Kidney capillary endothelial cell (primary cell): ENCODE measurements at regions not wholly inside any gene's neighbourhood (a gene's known extent, or its start where the extent isn't known, plus 50 kb on each side); places are given as distances from the start of the nearest gene placed in this dataset.

Experiments
- DNase-seq: peaks from one replicate; pipeline ENCODE4 v3.0.0-alpha.2; 2018; ENCODE audit warnings: low spot score

DNA sequence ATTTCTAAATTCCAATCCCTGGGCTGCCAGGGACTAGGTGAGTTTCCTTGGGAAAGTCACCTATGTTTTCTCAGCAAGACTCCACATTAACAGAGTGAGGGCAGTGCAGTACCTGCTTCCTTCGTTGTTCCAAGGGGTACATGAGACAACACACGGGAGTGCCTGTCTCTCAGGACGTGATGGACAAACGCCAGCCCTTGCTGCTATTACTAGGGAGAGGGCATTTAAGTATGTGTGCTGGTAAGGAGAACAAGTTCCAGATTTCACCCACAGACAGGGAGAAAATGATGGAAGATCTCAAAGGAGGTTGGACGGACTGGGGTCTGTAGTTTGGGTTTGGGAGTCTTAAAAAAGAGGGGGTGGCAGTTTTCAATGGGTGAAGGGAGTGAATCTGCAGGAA, 195.7 kb downstream of the HERPUD2 start:
- no peak for DNase-seq

DNA sequence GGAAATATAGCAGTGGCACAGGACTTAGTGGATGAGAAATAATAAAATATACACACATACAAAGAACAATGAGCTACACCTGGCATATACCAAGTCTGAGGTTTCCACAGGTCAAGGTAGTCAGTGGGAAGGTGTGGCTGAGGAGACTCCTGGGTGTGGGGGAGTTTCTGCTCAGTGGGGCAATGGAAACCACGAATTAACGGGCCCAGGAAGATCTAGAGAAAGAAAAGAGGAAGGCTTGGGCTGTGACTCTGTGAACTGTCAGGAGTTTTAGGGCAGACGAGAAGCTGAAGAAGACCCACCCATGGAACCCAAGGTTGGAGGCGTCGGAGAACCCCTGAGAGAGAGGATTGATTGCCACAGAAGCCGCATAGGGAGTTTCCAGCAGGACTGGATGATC, 196.5 kb downstream of the HERPUD2 start:
- DNase-seq, result no peak

DNA sequence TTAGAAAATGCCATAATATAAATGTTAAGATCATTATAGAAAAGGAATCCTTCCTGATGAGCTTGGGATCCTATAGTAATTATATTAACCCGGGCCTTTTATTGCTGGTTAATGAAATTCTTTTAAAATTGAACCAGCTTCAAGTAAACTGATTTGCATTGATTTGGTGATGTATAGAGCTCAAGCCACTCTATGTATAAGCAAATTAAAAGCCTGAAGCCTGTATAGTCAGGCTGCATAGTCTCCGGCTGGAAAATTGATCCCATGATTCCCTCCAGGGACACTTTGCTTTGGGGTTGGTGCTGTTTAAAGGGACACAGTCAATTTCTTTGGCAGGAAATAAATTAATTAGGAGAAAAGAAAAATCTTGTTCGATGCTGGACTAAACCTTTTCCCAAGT, 199.1 kb downstream of the HERPUD2 start:
- no peak for DNase-seq

DNA sequence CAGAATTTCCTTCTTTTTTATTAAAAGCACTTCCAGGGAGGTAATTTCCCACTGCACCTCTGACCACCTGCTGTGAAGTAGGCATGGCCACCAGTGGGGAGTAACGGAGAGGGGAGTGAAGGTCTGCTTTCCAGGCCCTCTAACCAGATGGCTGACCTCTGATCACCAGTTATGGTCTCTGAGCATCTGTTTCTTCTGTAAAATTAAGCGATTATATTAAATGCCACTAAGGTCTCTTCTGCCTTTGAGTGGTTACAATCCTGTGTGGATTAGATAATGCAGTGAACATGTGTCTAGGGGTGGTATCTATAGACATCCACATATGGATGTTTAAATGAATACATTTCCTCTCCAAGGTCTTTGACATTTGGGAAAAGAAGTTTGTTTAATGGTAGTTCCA, 199.6 kb downstream of the HERPUD2 start:
- DNase-seq, result no peak

DNA sequence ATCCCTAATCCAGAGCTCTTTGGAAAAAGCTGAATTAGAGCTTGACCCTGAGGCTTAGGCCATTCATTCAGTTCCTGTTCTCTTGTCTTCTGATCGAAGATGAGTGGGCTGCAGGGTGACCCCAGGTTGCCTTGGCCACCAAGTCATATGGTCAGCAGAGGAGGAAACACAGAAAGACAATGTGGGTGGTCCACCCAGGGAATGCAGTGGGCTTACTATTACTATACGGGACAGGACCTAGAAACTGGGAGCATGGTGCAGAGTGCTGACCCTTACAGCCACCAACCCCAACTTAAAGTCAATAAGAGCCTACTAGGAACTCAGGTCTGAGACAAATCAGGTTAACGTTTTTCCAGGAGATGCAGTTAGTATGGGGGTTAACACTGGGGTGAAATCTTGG, 200.5 kb downstream of the HERPUD2 start:
- no peak for DNase-seq

DNA sequence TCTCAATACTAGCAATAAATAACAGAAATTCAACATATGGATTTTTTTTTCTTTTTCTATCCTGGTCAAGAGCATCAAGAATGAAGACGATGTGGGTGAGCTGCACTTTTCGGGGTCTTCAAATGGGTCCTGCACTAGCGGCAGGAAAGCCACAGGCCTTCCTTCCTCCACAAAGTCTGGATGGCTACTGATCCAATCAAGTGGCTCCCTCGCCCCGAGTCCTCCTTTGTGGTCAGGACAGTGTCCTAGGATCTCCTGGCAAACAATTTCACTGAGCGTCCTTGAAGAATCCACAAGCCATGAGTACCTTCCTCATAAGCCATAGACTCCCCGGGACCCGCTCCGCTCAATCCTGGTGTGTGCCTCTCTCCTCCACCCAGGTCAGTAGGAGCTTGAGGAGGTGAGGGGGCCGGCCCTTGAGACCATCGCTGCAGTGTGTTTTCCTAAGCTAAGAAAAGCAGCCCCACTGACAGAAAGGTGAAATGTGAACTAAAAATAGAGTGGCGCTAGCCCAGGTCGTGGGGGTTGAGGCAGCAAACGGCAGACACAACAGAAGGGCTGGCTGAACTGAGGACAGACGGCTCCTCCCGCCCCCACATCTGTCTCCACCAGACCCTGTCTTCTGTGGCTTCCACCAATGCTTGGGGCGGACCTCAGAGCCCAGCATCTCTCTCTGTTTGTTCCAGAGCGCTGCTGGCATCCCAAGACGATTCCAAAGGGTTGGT, 202.3 kb downstream of the HERPUD2 start:
- no peak for DNase-seq

DNA sequence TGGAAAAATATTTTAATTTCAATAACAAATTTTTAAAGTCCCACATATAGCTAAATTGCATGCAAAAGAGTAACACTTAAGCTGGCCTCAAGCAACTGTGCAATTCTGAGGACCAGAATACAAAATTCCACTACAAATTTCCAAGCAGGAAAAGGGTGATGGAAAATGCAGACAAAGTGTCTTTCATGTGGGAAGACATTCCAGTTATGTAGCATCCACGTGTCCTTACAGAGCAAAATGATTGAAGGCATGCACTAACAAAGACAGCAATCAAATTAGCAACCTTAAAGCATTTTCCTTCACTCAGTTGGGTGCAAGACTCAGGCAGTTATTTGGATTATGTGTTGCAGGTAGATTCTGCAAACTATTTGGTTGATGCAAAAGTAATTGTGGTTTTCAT, 203.7 kb downstream of the HERPUD2 start:
- no peak for DNase-seq

DNA sequence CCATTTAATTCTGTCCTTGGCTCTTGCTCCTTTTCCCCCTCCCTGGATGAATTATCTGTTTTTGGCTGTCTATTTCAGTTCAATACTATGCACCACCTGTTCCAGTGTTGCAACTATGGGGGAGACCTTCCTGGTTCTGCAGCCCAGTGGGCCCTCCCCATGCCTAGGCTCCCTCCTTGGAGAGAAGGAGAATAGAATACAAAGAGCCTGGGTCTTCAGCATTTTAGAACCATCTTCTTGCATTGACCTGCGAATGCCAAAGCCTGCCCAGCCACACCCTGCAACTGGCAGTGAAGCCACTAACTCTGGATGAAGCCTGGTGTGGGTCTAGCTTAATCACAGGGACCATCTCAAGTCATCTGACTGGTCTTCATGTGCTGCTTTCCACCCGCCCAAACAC, 207.1 kb downstream of the HERPUD2 start:
- DNase-seq, result no peak

DNA sequence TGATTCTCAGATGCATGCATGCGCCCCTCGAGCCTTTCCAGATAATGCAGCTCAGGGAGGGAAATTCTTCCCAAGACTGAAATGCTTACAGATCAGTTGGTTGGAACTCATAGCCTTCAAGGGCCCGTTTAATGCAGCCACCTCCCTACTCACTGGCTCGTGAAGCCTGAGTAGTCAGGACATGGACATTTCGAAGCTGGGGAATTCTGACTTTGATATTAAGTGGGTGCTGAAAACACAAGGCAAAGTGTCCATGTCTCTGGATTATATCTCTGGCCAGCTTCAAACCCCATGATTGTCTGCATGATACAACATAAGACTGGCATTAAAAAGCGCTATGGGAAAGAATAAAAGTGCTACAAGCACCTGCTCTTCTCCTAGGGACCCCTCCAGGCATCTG, 207.5 kb downstream of the HERPUD2 start:
- no peak for DNase-seq

DNA sequence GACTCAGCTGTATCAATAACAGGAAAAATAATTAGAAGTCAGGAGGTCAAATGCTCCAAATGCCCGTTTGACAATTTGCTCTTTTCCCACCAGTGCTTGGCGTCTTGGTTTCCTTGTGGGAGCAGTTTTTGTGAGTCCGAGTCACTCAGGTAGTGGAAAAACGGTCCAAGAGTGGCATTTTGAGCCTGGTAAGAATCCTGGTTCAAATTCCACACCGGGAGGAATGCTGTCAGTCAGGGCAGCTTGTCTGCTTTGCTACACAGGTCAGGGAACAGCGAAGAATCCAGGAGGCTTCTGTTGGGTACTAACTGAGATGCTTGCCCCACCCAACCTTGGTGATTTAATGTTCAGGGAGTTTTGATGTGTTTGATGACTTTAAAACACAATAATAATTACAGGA, 209.5 kb downstream of the HERPUD2 start:
- no peak for DNase-seq

DNA sequence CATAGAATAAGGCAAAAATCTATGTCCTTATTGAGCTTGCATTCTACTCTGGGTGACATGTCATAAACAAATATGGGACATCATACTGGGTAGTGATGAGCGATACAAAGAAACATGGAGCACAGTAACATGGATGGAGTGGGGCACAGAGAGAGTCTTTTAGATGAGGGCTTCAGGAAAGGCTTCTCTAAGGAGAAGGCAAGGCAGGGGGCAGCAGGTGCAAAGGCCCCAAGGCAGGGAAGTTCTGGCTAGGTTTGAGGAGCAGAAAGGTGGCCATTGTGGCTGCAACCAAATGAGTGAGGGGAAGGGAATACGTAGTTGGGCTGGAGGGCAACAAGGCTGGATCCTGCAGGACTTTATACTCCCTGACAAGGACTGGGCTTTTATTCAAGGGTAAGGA, 211.4 kb downstream of the HERPUD2 start:
- no peak for DNase-seq

DNA sequence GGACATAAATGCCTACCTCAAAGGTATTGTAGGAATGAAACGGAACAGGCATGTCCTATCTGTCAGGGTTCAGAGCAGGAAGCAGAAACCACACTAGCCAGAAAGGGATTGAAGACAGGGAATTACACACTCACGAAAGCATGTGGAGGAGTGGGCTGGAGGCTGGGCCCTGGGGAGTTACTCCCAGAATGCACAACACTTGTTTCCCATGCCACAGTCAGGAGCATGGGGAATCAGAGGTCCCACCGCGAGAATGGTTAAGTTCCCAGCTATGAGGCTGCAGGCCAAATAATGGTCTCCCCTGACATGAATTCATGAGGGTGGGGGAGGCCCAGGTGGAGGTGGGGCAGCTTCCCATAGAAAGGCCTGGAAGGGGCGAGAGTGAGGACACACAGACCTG, 212.7 kb downstream of the HERPUD2 start:
- DNase-seq, result no peak

DNA sequence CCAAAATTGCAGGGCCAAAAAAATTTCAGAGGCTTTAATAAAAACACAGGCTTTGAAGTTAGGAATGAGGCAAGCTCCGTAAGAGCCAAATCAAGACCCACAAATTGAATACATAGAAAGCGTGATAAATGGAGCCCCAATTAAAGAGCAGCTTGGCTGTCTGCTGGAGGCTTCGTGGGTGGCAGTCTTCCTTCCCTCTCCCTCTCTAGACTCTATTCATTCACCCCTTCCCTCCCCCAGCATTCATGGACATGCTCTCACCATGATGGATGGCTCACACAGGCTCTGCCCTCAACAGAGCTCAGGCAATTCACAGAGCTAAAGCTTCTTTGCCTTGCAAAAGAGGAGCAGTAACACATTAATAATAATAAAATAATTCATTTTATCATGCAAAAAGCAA, 214.1 kb downstream of the HERPUD2 start:
- DNase-seq, result no peak

DNA sequence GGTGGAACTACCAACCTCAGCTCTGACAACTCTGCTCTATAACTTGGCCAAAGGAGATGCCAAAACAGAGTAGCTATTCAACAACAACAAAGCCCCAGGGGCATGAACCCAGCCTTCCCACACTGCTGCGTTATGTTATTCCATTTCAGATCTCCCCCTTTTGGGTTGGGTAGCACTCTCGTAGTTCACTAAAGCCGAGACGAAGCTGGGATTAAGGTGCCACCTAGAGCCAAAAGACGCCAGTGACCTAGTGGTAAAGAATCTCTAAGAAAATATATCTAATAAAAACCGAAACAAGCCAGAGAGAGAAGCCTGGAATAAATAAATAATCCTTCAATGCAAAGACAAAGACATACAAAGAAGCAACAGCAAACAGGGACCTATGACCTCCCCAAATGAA, 217.3 kb downstream of the HERPUD2 start:
- DNase-seq, result no peak

DNA sequence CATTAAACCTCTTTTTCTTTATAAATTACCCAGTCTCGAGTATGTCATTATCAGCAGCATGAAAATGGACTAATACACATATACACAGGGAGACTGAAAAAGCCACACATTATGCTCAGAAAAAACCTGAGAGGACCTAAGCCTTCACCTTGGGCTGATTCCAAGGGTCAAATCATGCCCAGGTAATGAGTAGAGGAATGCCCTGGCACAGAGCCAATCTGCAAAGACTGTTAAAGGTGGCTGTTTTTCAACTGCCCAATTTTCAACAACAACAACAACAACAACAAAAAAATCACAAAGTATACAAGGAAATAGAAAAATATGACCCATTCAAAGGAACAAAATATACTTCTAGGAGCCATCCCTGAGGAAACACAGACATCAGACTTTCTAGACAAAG, 220.2 kb upstream of the TBX20 start:
- no peak for DNase-seq

DNA sequence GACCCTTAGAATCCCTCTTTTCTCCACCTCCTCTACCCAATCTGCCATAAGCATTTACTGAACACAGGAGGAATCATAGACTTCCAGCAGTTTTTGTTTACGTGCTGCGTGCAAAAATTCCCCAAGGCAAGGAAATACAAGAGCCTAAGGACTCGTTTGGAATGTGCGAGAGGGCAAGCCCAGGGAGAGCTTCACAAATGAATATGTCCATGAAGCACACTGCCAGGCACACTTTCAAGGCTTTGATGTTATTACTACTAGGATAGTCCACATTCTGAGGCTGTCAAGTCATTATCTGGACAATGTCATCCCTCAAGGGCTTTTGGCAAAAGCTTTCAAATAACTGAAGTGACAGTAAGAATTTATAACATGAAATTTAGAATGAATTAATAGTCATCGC, 214.7 kb upstream of the TBX20 start:
- DNase-seq, result no peak

DNA sequence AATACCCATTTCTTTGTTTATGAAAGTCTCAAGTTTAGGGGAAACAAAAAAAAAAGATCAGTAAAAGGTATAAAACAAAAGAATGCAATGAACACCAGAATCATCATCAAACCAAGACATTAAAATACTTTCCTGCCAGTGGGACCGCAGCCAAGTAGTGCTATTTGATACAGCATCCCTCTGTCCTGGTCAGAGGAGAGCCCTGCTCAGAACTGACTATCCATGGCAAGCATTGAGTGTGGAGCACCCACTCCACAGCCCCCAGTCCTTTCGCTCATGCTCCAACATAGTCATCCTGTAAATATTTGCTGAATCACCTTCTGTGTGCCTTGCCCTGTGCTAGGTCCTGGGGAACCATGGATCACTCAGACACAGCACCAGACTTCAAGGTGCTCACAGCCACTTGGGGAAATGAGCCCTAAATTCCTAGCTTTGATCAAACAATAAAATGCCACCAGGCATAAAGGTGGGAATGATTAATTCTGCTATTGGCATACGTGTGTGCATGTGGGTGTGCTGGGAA, 213.6 kb upstream of the TBX20 start:
- no peak for DNase-seq

DNA sequence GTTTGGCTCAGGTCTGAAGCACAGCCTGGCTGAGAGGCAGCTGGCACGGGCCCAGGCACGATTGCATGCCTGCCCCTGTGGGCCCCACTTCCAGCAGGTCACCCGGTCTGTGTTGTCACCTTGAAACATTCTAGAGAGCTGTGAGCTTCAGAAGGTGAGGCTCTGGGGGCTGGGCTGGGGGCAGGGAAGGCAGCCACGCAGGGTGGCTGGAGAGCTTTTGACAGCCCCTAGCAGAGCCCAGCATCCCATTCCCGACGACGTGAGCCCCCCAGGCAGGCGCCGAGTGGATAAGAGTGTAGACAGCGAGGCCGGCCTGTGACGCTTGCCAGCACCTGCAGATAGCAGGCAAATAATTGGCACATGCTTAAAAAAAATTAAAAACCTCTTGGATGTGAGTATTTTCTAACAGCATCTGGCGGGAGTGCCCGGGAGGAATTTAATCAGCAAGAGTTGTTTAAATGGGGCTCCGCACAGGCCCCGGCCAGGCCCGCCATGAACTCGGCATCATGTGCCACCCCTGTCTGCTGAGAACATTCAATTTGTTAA, 212.0 kb upstream of the TBX20 start:
- no peak for DNase-seq

DNA sequence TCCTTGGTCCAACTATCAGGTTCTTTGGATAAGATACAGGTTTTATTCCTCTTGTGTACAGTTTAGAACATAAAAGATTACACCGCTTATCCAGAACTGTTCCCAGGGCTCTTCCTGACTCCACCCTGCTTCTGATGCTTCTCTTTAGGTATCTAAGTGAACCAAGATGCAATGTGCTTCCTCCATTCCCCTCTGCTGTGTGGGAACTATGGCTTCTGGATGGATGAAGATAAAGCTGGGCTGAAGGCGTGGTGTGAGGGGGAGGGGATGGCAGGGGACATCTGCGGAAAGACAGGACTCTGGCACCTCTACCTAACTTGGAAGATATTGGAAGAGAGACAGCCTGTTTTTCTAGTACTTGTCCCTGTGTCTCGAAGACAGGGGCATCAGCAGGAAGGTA, 209.9 kb upstream of the TBX20 start:
- no peak for DNase-seq

DNA sequence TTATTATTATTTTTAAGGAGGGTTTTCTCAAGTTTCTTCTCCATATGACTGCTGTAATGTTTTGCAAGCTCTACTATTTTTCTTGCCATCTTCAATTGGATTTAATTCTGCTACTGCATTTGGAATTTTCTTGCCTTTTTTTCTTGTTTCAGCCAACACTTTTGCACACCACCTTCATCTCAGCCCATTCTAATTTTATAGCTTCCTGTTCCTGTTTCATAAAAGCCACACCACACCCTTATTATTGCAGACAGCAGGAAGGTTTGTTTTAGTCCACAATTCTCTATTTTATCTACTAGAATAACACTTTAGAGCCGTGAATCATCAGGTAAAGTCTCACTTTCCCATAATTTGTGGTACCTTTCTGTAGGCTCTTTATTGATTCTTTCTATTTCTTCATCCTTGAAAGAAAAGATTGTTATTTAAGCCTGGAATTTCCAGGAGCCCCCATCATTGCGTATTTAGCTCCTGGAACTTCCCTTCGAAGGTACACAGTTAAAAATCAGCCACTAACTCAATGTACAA, 209.3 kb upstream of the TBX20 start:
- DNase-seq, result no peak

DNA sequence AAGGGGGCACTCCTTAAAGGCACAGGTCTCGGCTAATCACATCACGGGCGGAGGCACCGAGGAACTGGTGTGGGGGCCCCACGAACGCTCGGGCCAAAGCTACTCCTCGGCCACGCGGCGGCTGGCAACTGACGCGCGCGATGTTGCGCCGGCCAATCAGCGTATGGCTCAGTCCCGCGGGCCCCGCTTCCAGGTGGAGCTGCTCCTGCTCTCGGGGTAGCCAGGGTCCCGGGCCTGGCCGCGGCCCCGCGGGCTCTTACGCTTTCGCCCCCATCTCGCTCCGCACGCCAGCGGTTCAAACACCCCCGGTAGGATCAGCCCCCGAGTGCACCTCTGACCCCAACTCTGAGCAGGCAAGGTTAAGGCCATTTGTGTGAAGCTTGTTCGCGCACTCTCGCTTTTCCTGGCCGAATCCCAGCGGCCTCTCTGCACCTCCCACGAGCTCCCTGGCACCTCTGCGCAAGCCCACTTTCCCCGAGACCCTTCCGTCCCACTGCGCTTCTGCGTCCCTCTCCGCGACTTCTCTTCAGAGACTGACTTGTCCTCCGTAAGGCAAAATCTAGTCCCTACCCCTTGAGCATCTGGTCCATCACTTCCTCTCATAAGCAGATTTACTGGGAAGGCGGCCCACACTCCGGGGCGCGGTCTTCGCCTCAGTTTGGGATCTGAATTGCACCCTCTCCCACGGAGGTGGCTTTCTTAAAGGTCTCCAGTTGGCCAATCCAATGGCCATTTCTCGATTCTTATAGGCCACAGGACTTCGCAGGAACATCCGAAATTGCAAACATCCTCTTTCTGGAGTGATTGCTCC, 200.9 kb upstream of the TBX20 start:
- no peak for DNase-seq

DNA sequence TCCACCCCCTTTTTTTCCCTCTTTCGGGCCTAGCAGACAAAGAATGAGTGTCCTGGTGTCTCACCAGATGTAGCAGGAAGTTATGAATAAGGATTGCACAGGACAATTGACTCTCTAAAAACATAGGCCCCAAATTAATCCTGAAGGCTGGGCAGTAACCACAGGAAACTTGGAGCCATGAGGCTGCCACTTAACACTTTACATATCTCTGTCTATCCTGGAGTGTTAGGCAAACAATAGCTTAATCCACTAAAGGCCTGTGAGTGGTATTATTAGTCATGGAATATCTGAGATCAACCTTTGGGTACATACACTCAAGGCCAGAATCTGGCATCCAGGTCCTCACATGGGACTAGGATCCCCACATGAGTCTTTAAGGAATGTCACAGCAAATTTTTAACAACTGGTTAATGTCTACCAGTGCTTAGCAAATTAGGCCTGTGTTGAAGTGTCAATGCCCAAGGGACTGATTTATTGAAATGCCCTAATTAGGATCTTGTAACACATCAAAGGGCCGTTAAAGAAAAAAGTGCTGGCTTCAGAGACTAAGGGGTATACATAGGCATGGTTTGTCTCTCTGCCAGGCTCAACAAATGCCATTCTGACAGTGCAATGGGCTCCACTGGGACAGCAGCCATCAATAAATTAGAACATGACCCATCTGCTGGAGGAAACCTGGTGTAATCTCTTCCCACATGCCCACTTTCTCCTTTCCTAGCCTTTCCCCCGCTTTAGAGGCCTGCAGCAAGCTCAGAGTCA, 196.7 kb upstream of the TBX20 start:
- DNase-seq, result peak; percentile 63
